ENCODE measurements at regions not wholly inside any gene's neighbourhood (a gene's known extent, or its start where the extent isn't known, plus 50 kb on each side); places are given as distances from the start of the nearest gene placed in this dataset.
A peak's percentile ranks its signal among the peaks of the same experiment; 100 is the strongest.

DNA sequence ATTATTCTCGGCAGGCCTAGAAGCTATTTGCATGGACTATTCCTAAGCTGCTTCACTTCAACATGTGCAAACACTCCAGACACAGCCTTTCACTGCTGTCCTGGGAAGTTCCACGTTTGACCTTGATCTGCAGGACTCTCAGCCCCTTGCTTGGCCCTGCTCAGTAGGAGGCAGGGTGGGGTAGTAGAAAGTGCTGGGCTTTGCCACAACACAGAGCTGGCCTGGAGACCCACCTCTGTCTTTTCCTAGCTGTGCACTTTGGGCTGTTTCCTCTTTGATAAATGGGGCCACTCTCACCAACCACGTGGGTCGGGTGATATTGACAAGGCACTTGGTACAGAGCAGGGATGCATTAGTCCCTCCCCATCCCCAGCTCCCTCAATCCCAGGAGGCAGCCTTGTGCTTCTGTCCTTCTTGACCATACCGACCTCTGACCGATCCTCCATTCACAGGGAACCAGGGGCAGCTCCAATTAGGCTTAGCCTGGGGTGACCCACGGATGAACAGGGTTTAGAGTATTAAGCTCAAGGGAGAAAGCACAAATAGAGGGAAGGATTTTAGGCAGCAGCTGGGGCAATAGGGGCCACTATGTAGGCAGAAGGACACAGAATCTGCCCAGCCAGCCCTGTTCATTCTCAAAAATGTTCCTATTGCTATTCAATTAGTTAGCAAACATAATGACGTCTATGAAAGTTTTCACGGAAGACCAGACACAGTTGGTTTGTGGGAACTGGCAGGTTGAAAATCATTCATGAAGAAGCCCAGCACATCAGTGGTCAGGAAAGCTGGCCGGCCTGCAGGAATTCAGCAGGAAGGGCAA lies 63.3 kb downstream of the SYNE3 start:
- H3K9me3 Mint-ChIP-seq: no peaks in the 10 kb centered on the region
- no peaks in the 10 kb centered on the region for H3K4me1 Mint-ChIP-seq
- POLR2A ChIA-PET: no interaction called here

DNA sequence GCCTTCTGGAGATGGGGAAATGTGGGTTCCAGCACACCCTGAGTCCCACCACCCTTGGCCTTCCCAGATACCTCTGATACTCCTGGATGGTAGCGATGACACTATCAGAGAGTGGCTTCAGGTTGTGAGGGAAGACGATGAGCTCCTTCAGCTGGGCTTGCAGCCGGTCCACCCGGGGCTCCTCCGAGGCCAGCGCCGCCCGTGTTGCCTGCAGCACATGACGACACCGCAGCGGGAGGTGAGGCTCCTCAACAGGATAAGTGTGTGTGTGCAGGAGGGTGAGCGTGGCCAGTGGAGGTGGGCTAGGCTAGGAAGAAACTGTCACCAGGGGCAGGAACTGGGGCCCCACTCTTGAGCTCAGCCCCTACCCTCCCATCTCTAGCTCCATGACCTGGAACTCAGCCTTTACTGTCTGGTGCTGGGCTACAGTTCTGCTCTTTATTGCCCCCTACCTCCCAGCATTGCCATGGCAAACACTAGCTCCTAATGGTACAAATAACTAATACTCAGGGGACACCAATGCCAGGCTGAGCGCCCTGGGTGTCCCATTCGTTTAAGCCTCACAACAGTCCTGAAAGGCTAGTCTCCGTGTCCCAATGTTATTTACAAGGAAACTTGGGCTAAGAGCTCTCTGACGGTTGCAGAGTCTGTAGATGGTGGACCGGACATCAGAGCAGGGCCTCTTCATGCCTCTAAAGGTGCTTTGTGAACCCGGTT lies 64.1 kb downstream of the SYNE3 start:
- Mint-ChIP-seq H3K9me3 (no peaks in the 10 kb centered on the region), H3K27ac (peak overlapping the region; percentile 9), H3K4me1 (no peaks in the 10 kb centered on the region), H3K36me3 (ENCODE audit: low read depth) (peaks cover 42% of the 10 kb centered on the region), H3K27me3 (no peaks in the 10 kb centered on the region), H3K4me3 (no peak overlapping the region)
- CTCF ChIA-PET: interaction anchor here (0.6 to 3.5 kb wide), 8 partner anchors 10 to 486 kb away, joined by 3 to 19 read pairs (median 3); no protein-coding TSS in a partner anchor
- DNase-seq: peak; percentile 16
- POLR2A ChIA-PET: no interaction called here

More for the DNA sequence above, 63.3 kb downstream of the SYNE3 start:
- Mint-ChIP-seq H3K27me3 (no peaks in the 10 kb centered on the region), H3K36me3 (ENCODE audit: low read depth) (peaks cover 42% of the 10 kb centered on the region), H3K4me3 (no peak overlapping the region), H3K27ac (peak overlapping the region; percentile 9)
- no peak for DNase-seq
- CTCF ChIA-PET: interaction anchor here (0.6 to 3.5 kb wide), 8 partner anchors 10 to 486 kb away, joined by 3 to 19 read pairs (median 3); no protein-coding TSS in a partner anchor

DNA sequence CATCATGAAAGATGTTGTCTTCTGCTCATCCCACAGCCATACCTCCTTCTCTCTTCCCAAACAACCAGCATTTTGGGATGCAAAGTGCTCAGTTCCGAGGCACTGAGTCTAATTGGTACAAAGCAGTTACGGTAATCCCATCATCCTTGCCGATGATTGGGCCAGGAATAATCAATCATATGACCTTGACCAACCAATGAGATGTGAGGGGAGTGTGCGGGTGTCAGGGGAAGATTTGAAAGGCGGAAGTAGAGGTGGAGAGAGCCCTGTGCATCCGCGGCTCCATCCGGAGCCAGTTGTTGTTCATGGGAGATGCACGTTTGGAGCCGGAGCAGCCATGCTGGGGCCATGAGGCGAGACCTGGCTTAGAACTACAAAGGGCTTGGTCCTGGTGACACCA lies 67.3 kb downstream of the SYNE3 start:
- no peaks in the 10 kb centered on the region for H3K27me3 Mint-ChIP-seq
- no peaks in the 10 kb centered on the region for H3K9me3 Mint-ChIP-seq
- peaks cover 54% of the 10 kb centered on the region for H3K36me3 Mint-ChIP-seq (ENCODE audit: low read depth)
- POLR2A ChIA-PET: no interaction called here
- CTCF ChIA-PET: interaction anchor here (1.1 kb wide), 1 partner anchor 19 kb away, joined by 3 read pairs; no protein-coding TSS in a partner anchor
- no peak for DNase-seq
- H3K4me1 Mint-ChIP-seq: peaks cover 2% of the 10 kb centered on the region
- no peak overlapping the region for H3K27ac Mint-ChIP-seq
- H3K4me3 Mint-ChIP-seq: no peak overlapping the region

DNA sequence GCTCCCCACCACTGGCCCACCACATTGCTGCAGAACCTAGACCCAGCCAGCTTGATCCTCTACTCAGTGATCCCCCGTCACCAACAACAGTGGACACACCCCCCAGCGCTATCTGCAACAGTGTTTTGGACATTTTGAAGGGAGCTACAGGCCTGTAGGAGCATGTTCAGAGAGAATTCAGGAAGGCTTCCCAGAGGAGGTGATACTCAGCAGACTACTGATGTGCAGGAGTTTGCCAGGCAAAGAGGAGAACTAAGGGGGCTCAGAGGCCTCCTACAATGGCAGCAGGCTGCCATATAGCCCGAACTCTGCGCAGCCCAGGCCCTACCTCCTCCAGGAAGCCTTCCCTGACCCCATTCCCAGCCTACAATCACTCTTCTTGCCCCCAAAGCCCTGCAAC lies 70.0 kb downstream of the SYNE3 start:
- ChIA-PET CTCF (interaction anchor here (0.5 to 3.4 kb wide), 5 partner anchors 12 to 1763 kb away, joined by 3 to 14 read pairs (median 6); no protein-coding TSS in a partner anchor), POLR2A (no interaction called here)
- H3K9me3 Mint-ChIP-seq: no peaks in the 10 kb centered on the region
- no peak for DNase-seq
- H3K27me3 Mint-ChIP-seq: no peaks in the 10 kb centered on the region
- H3K36me3 Mint-ChIP-seq (ENCODE audit: low read depth): peaks cover 68% of the 10 kb centered on the region
- H3K4me3 Mint-ChIP-seq: no peak overlapping the region
- peak overlapping the region; percentile 14 for H3K27ac Mint-ChIP-seq
- peaks cover 9% of the 10 kb centered on the region for H3K4me1 Mint-ChIP-seq

DNA sequence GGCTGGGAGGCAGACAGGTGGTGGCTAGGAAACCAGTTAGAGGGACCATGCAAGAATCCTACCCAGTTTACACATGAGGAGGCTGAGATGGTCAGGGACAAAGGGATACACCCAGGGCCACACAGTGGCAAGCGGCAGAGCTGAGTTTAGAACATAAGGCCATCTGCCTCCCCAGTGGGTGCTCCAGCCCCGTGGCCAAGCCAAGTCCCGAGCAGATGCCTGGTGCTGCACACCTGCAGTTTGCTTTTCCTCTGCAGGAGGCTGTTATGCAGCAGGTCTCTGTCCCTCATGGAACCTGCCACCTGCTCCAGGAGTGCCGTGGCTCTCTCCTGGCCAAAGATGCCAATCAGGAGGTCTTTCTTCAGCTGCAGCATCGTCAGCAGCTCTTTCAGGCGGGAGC lies 70.8 kb downstream of the SYNE3 start:
- Mint-ChIP-seq H3K9me3 (no peaks in the 10 kb centered on the region), H3K36me3 (ENCODE audit: low read depth) (peaks cover 69% of the 10 kb centered on the region), H3K4me3 (no peak overlapping the region), H3K4me1 (peaks cover 9% of the 10 kb centered on the region), H3K27me3 (no peaks in the 10 kb centered on the region), H3K27ac (peak overlapping the region; percentile 32)
- DNase-seq: no peak
- ChIA-PET CTCF (interaction anchor here (1.7 to 3.4 kb wide), 4 partner anchors 11 to 82 kb away, joined by 6 to 14 read pairs (median 10); no protein-coding TSS in a partner anchor), POLR2A (no interaction called here)

DNA sequence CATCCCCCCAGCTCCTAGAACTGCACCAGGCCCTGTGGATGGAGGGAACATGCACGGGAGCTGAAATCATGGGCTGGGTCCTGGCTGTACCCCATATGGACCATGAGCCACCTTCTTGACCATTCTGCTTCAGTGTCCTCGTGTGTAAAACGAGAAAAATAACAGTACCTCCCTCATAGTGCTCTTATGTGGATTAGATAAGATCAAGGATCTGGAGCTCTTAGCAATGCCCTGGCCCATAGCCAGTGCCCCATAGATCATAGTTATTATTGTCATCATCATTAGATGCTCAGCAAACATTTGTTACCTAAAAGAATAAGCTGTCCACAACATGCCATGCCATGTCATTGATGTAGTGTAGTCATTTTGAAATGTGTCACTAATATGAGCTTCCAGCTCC lies 71.3 kb downstream of the SYNE3 start:
- no peak for DNase-seq
- peak overlapping the region; percentile 64 for H3K27ac Mint-ChIP-seq
- CTCF ChIA-PET: interaction anchor here (1.2 to 3.4 kb wide), 6 partner anchors 11 to 82 kb away, joined by 4 to 14 read pairs (median 6); no protein-coding TSS in a partner anchor
- peaks cover 9% of the 10 kb centered on the region for H3K4me1 Mint-ChIP-seq
- H3K4me3 Mint-ChIP-seq: no peak overlapping the region
- POLR2A ChIA-PET: interaction anchor here (0.6 kb wide), 1 partner anchor 947 kb away, joined by 3 read pairs; no protein-coding TSS in a partner anchor
- no peaks in the 10 kb centered on the region for H3K27me3 Mint-ChIP-seq
- H3K36me3 Mint-ChIP-seq (ENCODE audit: low read depth): peaks cover 70% of the 10 kb centered on the region
- H3K9me3 Mint-ChIP-seq: no peaks in the 10 kb centered on the region

DNA sequence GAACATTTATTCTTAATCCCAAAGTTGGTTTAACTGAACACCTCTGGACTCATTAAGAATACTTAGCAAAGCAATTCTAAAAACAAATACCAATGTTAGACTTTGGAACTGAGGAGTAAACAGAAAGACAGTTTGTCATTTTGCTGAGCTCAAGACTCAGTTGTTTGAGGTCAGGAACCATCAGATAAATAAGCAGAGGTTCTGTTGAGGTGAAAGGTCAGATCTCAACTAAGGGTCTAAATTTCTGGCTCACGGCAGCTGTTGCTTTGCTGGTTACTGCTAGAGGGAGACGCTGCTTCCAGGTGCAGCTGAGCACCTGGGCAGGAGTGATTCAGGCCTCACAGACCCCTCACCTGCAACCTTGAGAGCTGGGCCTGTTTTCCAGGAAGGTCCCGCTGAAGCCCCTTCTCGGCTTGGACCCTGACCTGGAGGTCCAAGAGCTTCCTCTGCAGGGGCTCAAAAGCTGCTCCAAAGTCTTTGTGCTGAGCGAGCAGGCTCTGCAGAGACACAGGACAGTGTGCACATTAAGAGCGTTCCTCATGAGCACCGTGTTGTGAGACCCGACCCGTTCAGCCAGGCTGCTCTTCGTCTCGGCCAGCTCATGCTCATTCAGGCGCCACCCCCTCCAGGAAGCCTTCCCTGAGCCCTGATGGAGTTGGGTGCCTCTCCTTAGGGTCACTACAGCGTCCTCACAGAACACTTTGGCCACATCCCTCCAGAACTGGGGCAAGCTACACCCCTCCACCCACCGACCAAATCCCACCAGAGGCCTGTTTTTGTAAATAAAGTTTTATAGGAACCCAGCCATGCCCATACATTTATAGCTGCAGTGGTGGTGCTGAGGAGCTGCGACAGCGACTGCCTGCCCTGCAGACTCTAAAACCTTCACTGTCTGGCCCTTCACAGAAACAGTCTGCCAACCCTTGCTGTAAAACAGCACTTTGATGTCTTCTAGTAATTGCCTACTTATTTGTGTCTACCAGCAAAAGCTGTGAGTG lies 72.0 kb downstream of the SYNE3 start:
- Mint-ChIP-seq H3K27me3 (no peaks in the 10 kb centered on the region), H3K27ac (peak overlapping the region; percentile 64), H3K4me3 (no peak overlapping the region), H3K9me3 (no peaks in the 10 kb centered on the region), H3K4me1 (peaks cover 9% of the 10 kb centered on the region), H3K36me3 (ENCODE audit: low read depth) (peaks cover 70% of the 10 kb centered on the region)
- ChIA-PET POLR2A (interaction anchor here (0.6 kb wide), 2 partner anchors 48 to 948 kb away, joined by 3 read pairs; no protein-coding TSS in a partner anchor), CTCF (interaction anchor here (1.0 to 4.0 kb wide), 9 partner anchors 9 to 1582 kb away, joined by 3 to 19 read pairs (median 6); no protein-coding TSS in a partner anchor)
- DNase-seq: no peak

DNA sequence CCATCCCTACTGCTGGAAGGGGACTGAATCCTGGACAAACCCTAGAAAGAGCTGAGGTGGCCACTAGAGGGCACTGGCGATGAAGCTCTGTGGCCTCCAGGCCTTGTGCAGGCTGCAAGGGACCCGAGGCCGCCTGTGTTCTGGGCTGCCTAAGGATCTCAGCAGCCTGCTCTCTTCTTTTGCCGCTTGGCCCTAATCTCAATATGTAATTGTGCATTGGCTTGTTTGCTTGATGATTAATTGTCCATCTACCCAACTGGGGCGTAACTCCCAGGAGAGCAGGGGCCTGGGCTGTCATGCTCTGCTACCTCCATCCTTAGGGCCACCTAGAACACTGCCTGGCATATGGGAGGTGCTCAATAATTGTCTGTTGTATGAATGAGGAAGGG lies 73.8 kb downstream of the SYNE3 start:
- peak; percentile 76 for DNase-seq
- Mint-ChIP-seq H3K36me3 (ENCODE audit: low read depth) (peaks cover 77% of the 10 kb centered on the region), H3K4me1 (peaks cover 9% of the 10 kb centered on the region)

DNA sequence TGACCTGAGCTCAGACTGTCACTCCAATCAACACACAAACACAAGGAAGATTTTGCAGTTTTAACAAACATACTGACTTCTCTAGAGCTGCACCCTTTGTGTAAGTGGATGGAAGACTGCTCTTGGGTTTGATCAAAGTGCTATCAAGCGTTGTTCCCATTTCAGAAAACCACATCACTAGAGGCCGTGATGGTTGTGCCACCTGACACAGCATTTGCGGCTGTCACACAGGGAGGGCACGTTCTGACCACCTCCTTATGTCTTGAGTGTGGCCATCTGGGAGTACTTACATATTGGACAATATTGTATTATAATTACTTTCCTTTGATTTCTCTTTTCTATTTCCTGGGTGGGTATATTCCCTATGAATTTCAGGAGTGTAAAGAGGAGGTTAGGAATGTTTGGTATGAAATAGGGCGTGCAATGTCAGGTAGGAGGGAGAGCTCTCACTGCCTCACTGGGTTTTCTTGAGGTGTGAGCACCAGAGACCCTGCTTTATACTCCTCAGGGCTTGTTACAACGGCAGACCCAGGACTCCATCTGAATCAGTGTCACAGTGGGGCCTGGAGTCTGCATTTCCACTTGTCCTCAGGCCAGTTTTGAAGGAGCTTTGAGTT lies 74.3 kb downstream of the SYNE3 start:
- no peaks in the 10 kb centered on the region for H3K9me3 Mint-ChIP-seq
- CTCF ChIA-PET: interaction anchor here (0.6 to 4.0 kb wide), 18 partner anchors 9 to 313 kb away, joined by 3 to 19 read pairs (median 3); partner anchors contain the start of gene GLRX5
- no peak overlapping the region for H3K4me3 Mint-ChIP-seq
- H3K27me3 Mint-ChIP-seq: no peaks in the 10 kb centered on the region
- no peak for DNase-seq
- H3K27ac Mint-ChIP-seq: no peak overlapping the region
- POLR2A ChIA-PET: interaction anchor here (1.0 kb wide), 1 partner anchor 93 kb away, joined by 6 read pairs; the partner anchor contains the start of gene GLRX5
- H3K4me1 Mint-ChIP-seq: peaks cover 9% of the 10 kb centered on the region
- H3K36me3 Mint-ChIP-seq (ENCODE audit: low read depth): peaks cover 80% of the 10 kb centered on the region

More for the DNA sequence above, 73.8 kb downstream of the SYNE3 start:
- Mint-ChIP-seq H3K9me3 (no peaks in the 10 kb centered on the region), H3K4me3 (no peak overlapping the region), H3K27me3 (no peaks in the 10 kb centered on the region), H3K27ac (peak overlapping the region; percentile 58)
- ChIA-PET POLR2A (interaction anchor here (1.0 kb wide), 1 partner anchor 92 kb away, joined by 6 read pairs; the partner anchor contains the start of gene GLRX5), CTCF (interaction anchor here (0.6 to 4.0 kb wide), 17 partner anchors 10 to 232 kb away, joined by 3 to 19 read pairs (median 3); partner anchors contain the start of gene GLRX5)

DNA sequence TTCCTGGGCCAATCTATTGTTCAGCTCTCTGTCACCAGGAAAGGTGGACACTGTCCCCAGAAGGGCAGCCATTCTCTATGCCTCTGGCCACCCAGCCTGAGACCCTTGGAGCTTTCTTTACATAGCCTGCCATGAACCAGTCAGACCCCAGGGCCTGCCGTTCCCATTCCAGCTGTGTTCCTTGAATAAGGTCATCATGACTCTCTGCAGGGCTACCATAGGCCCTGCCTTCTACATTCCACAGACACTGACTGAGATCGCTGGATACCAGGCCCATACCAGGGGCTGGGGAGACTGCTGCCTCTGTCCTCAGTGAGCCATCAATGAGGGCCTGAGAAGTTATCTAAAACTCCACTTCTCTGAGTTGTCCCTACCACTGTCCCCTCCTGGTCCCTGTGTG lies 75.5 kb downstream of the SYNE3 start:
- no peak overlapping the region for H3K27ac Mint-ChIP-seq
- CTCF ChIA-PET: interaction anchor here (0.9 to 4.0 kb wide), 4 partner anchors 12 to 90 kb away, joined by 3 to 19 read pairs (median 6); no protein-coding TSS in a partner anchor
- peaks cover 81% of the 10 kb centered on the region for H3K36me3 Mint-ChIP-seq (ENCODE audit: low read depth)
- H3K4me1 Mint-ChIP-seq: peaks cover 6% of the 10 kb centered on the region
- H3K9me3 Mint-ChIP-seq: no peaks in the 10 kb centered on the region
- POLR2A ChIA-PET: no interaction called here
- H3K4me3 Mint-ChIP-seq: no peak overlapping the region
- DNase-seq: no peak
- no peaks in the 10 kb centered on the region for H3K27me3 Mint-ChIP-seq

DNA sequence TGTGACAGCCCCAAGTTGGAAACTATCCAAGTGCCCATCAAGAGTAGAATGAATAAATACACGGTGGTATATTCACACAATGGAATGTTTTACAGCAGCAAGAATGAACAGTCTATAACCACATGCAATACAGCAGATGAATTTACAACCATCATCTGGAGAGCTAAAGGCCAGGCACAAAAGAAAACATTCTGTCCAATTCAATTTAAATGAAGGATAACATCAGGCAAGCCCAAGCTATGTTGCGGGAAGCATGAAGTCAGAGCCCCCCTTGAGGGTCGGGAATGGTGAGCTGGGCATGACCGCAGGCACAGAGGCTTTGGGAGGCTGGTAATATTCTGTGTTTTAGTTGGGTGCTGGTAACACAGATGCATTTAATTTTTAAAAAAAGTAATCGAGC lies 76.0 kb downstream of the SYNE3 start:
- Mint-ChIP-seq H3K4me1 (peaks cover 6% of the 10 kb centered on the region), H3K27me3 (no peaks in the 10 kb centered on the region), H3K27ac (no peak overlapping the region), H3K36me3 (ENCODE audit: low read depth) (peaks cover 84% of the 10 kb centered on the region), H3K9me3 (no peaks in the 10 kb centered on the region), H3K4me3 (no peak overlapping the region)
- CTCF ChIA-PET: interaction anchor here (0.9 to 4.0 kb wide), 4 partner anchors 13 to 91 kb away, joined by 3 to 19 read pairs (median 6); no protein-coding TSS in a partner anchor
- no peak for DNase-seq
- POLR2A ChIA-PET: no interaction called here

All from activated CD4-positive, alpha-beta T cell treated with anti-CD3 and anti-CD28 coated beads, Interleukin-2, amount 10 ng/mL, durations not matched to agents 7 days and 5 days (primary cell).